Mesenchymal stem cell (in vitro differentiated cells and primary cell): ENCODE measurements at regions not wholly inside any gene's neighbourhood (a gene's known extent, or its start where the extent isn't known, plus 50 kb on each side); places are given as distances from the start of the nearest gene placed in this dataset.

Source experiments
- DNase-seq: peaks from one replicate; pipeline ENCODE4 v3.0.0-alpha.2; 2013
- H2AFZ ChIP-seq: one replicate; pipeline ENCODE4 v1.6.1; 2013; ENCODE audit warnings: low read depth, mild to moderate bottlenecking, control low read depth, inconsistent platforms, low read length, moderate library complexity
- H2AK5ac ChIP-seq: 2 replicates; pipeline ENCODE4 v1.6.1; 2013; ENCODE audit warnings: low read length, moderate library complexity, mild to moderate bottlenecking, inconsistent platforms; ENCODE audit not compliant: severe bottlenecking
- H2BK120ac ChIP-seq: one replicate; pipeline ENCODE4 v1.6.1; 2013; ENCODE audit warnings: low read depth, mild to moderate bottlenecking, inconsistent platforms, low read length, moderate library complexity
- H2BK12ac ChIP-seq, 2 experiments: one replicate each; pipeline ENCODE4 v1.6.1; 2013; ENCODE audit warnings: inconsistent platforms in 2 of 2, low read length in 2 of 2, mild to moderate bottlenecking in 2 of 2, moderate library complexity in 2 of 2, control low read depth in 1 of 2
- H2BK15ac ChIP-seq: one replicate; pipeline ENCODE4 v1.6.1; 2013; ENCODE audit warnings: mild to moderate bottlenecking, low read depth, inconsistent platforms; ENCODE audit not compliant: poor library complexity, severe bottlenecking
- H2BK5ac ChIP-seq: 2 replicates; pipeline ENCODE4 v1.6.1; 2013; ENCODE audit warnings: low read depth, mild to moderate bottlenecking, low read length, control low read depth, inconsistent platforms; ENCODE audit not compliant: poor library complexity, severe bottlenecking
- H3K14ac ChIP-seq, 2 experiments: one replicate each; pipeline ENCODE4 v1.6.1; 2013; ENCODE audit warnings: inconsistent platforms in 2 of 2, low read length in 2 of 2, control low read depth in 1 of 2, mild to moderate bottlenecking in 1 of 2, moderate library complexity in 1 of 2
- H3K18ac ChIP-seq, 2 experiments: one replicate each; pipeline ENCODE4 v1.6.1; 2013; ENCODE audit warnings: inconsistent platforms in 2 of 2, low read length in 2 of 2, control low read depth in 1 of 2, low read depth in 1 of 2, mild to moderate bottlenecking in 1 of 2
- H3K23ac ChIP-seq, 2 experiments: one replicate each; pipeline ENCODE4 v1.6.1; 2013; ENCODE audit warnings: inconsistent platforms in 2 of 2, low read length in 2 of 2, mild to moderate bottlenecking in 2 of 2, moderate library complexity in 2 of 2, control low read depth in 1 of 2
- H3K27ac ChIP-seq: 2 replicates; pipeline ENCODE4 v1.5.1; 2013; ENCODE audit warnings: mild to moderate bottlenecking, moderate library complexity, low read length, control low read depth, inconsistent platforms; ENCODE audit not compliant: poor library complexity, severe bottlenecking
- H3K27me3 ChIP-seq, 2 experiments: 2 replicates each; pipeline versions ENCODE4 v1.6.1 to v1.7.0; 2013; ENCODE audit warnings: low read length in 2 of 2, mild to moderate bottlenecking in 2 of 2, moderate library complexity in 2 of 2, control low read depth in 1 of 2, inconsistent platforms in 1 of 2; ENCODE audit not compliant: control insufficient read depth in 1 of 2, insufficient read depth in 1 of 2
- H3K36me3 ChIP-seq, 2 experiments: 2 replicates each; pipeline versions ENCODE4 v1.6.1 to v1.7.0; 2013; ENCODE audit warnings: low read length in 2 of 2, control low read depth in 1 of 2, inconsistent platforms in 1 of 2, low read depth in 1 of 2, mild to moderate bottlenecking in 1 of 2; ENCODE audit not compliant: insufficient read depth in 2 of 2, control insufficient read depth in 1 of 2
- H3K4ac ChIP-seq, 2 experiments: one replicate each; pipeline ENCODE4 v1.6.1; 2013; ENCODE audit warnings: inconsistent platforms in 2 of 2, low read length in 2 of 2, mild to moderate bottlenecking in 2 of 2, moderate library complexity in 2 of 2, control low read depth in 1 of 2, low read depth in 1 of 2
- H3K4me1 ChIP-seq: 2 replicates; pipeline ENCODE4 v1.6.1; 2013; ENCODE audit warnings: low read depth, low read length, control low read depth; ENCODE audit not compliant: control insufficient read depth, insufficient read depth
- H3K4me2 ChIP-seq: 2 replicates; pipeline ENCODE4 v1.6.1; 2013; ENCODE audit warnings: low read length, mild to moderate bottlenecking, inconsistent platforms; ENCODE audit not compliant: poor library complexity, severe bottlenecking
- H3K4me3 ChIP-seq, 2 experiments: 2 replicates each; pipeline versions ENCODE4 v1.5.1 to v1.7.0; 2013; ENCODE audit warnings: low read length in 2 of 2, mild to moderate bottlenecking in 2 of 2, control low read depth in 1 of 2, low read depth in 1 of 2; ENCODE audit not compliant: insufficient read depth in 1 of 2
- H3K79me1 ChIP-seq: replicated peaks from 2 replicates; pipeline ENCODE4 v1.6.1; 2013; ENCODE audit warnings: mild to moderate bottlenecking, control low read depth, low read length, inconsistent platforms; ENCODE audit not compliant: poor library complexity, severe bottlenecking
- H3K9ac ChIP-seq: 2 replicates; pipeline ENCODE4 v1.7.0; 2013; ENCODE audit warnings: mild to moderate bottlenecking, low read length, moderate library complexity
- H3K9me3 ChIP-seq: 2 replicates; pipeline ENCODE4 v1.7.0; 2013; ENCODE audit warnings: mild to moderate bottlenecking, low read length; ENCODE audit not compliant: control insufficient read depth
- H4K8ac ChIP-seq: one replicate; pipeline ENCODE4 v1.6.1; 2013; ENCODE audit warnings: inconsistent platforms, mild to moderate bottlenecking, low read length, moderate library complexity
- H4K91ac ChIP-seq: one replicate; pipeline ENCODE4 v1.6.1; 2013; ENCODE audit warnings: mild to moderate bottlenecking, low read length, inconsistent platforms
- WGBS: methylation state at CpG from one replicate; pipeline ENCODE4 v1.1.7; 2013; ENCODE audit warnings: mixed read lengths; 5-methylcytosine and 5-hydroxymethylcytosine counted together

GRCh38 chr5:68627001-68627400, 411.4 kb downstream of the PIK3R1 start:
- H3K4me3 ChIP-seq = no peak overlapping the region
- no peak overlapping the region for H3K9ac ChIP-seq
- no peaks in the 10 kb centered on the region for H3K4me1 ChIP-seq
- H3K79me1 ChIP-seq = no peaks in the 10 kb centered on the region
- H2BK15ac ChIP-seq = no peak overlapping the region
- no peak overlapping the region for H2BK120ac ChIP-seq
- H3K18ac ChIP-seq = no peak overlapping the region
- H3K4ac ChIP-seq = no peak overlapping the region
- no peak overlapping the region for H4K91ac ChIP-seq
- no peak overlapping the region for H2BK5ac ChIP-seq
- H3K9me3 ChIP-seq = no peaks in the 10 kb centered on the region
- no peak overlapping the region for H4K8ac ChIP-seq
- H3K23ac ChIP-seq = no peak overlapping the region
- H3K27me3 ChIP-seq = peaks cover 0 to 4% of the 10 kb centered on the region in 2 experiments
- no peak overlapping the region for H2BK12ac ChIP-seq
- H2AK5ac ChIP-seq = no peak overlapping the region
- WGBS = no CpG with 5 or more reads among the region's 7 CpGs
- H3K27ac ChIP-seq = no peak overlapping the region
- H3K36me3 ChIP-seq = no peaks in the 10 kb centered on the region
- no peak overlapping the region for H3K4me2 ChIP-seq
- H3K14ac ChIP-seq = no peak overlapping the region
- DNase-seq = no peak
- H2AFZ ChIP-seq = no peak overlapping the region

DNA sequence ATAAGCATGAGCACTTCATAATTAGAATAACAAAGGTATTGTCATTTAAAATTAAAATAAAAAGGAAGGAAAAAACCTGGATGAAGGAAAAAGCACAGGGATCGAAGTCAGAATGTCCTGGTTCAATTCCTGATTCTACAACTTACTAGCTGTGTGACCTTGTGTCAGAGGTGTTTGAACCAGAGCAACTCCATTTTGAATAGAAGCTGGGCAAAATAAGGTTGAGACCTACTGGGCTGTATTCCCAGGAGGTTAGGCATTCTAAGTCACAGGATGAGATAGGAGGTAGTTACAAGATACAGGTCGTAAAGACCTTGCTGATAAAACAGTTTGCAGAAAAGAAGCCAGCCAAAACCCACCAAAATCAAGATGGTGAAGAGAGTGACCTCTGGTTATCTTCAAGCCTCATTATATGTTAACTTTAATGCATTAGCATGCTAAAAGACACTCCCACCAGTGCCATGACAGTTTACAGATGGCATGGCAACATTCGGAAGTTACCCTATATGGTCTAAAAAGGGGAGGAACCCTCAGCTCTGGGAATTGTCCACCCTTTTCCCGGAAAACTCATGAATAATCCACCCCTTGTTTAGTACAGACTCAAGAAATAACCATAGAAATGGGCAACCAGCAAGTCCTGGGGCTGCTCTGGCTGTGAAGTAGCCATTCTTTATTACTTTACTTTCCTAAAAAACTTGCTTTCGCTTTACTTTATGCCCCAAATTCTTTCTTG, 412.7 kb downstream of the PIK3R1 start:
- H3K9me3 ChIP-seq = no peaks in the 10 kb centered on the region
- no peak overlapping the region for H2BK15ac ChIP-seq

GRCh38 chr5:68630354-68630753, 414.8 kb downstream of the PIK3R1 start:
- no peak overlapping the region for H2BK15ac ChIP-seq

More for the DNA sequence above, 412.7 kb downstream of the PIK3R1 start:
- Histone ChIP-seq H3K4me3 (no peak overlapping the region), H3K18ac (no peak overlapping the region), H3K14ac (no peak overlapping the region), H2BK12ac (no peak overlapping the region), H3K27me3 (no peaks in the 10 kb centered on the region), H3K4me2 (no peak overlapping the region), H3K23ac (no peak overlapping the region), H4K8ac (no peak overlapping the region), H2BK5ac (no peak overlapping the region), H2AK5ac (no peak overlapping the region), H3K27ac (no peak overlapping the region), H3K4ac (no peak overlapping the region), H3K79me1 (no peaks in the 10 kb centered on the region), H3K9ac (no peak overlapping the region), H3K36me3 (no peaks in the 10 kb centered on the region), H2AFZ (no peak overlapping the region), H4K91ac (no peak overlapping the region), H2BK120ac (no peak overlapping the region), H3K4me1 (no peaks in the 10 kb centered on the region)
- DNase-seq = no peak
- 80% methylated on average over 5 of the region's 5 CpGs for WGBS

GRCh38 chr5:68631884-68632283, 416.3 kb downstream of the PIK3R1 start:
- H3K9ac ChIP-seq = no peak overlapping the region
- peaks cover 0 to 4% of the 10 kb centered on the region in 2 experiments for H3K27me3 ChIP-seq
- DNase-seq = no peak
- H2BK120ac ChIP-seq = no peak overlapping the region
- no peak overlapping the region for H3K14ac ChIP-seq
- H3K27ac ChIP-seq = no peak overlapping the region
- no peak overlapping the region for H2AK5ac ChIP-seq
- no peaks in the 10 kb centered on the region for H3K79me1 ChIP-seq
- no peak overlapping the region for H3K4ac ChIP-seq
- no peaks in the 10 kb centered on the region for H3K9me3 ChIP-seq
- H4K91ac ChIP-seq = no peak overlapping the region
- 92% methylated on average over 2 of the region's 2 CpGs for WGBS
- no peak overlapping the region for H2BK12ac ChIP-seq
- H3K36me3 ChIP-seq = no peaks in the 10 kb centered on the region
- H3K18ac ChIP-seq = no peak overlapping the region
- H2BK5ac ChIP-seq = no peak overlapping the region
- H3K4me2 ChIP-seq = no peak overlapping the region
- no peak overlapping the region for H3K23ac ChIP-seq
- H3K4me3 ChIP-seq = no peak overlapping the region
- no peaks in the 10 kb centered on the region for H3K4me1 ChIP-seq
- H2BK15ac ChIP-seq = no peak overlapping the region
- H2AFZ ChIP-seq = no peak overlapping the region
- no peak overlapping the region for H4K8ac ChIP-seq

More at GRCh38 chr5:68630354-68630753, 414.8 kb downstream of the PIK3R1 start:
- Histone ChIP-seq H3K4me2 (no peak overlapping the region), H4K91ac (no peak overlapping the region), H3K4ac (no peak overlapping the region), H3K27ac (no peak overlapping the region), H2BK5ac (no peak overlapping the region), H2AK5ac (no peak overlapping the region), H3K18ac (no peak overlapping the region), H3K9ac (no peak overlapping the region), H4K8ac (no peak overlapping the region), H3K4me3 (no peak overlapping the region), H3K79me1 (no peaks in the 10 kb centered on the region), H2BK120ac (no peak overlapping the region), H3K27me3 (peaks cover 0 to 4% of the 10 kb centered on the region in 2 experiments), H2AFZ (no peak overlapping the region), H3K36me3 (no peaks in the 10 kb centered on the region), H3K4me1 (no peaks in the 10 kb centered on the region), H3K23ac (no peak overlapping the region), H2BK12ac (no peak overlapping the region), H3K14ac (no peak overlapping the region), H3K9me3 (no peaks in the 10 kb centered on the region)
- no peak for DNase-seq
- WGBS = no CpG with 5 or more reads among the region's 1 CpG
